ENCODE measurements at regions not wholly inside any gene's neighbourhood (a gene's known extent, or its start where the extent isn't known, plus 50 kb on each side); places are given as distances from the start of the nearest gene placed in this dataset.
A peak's percentile ranks its signal among the peaks of the same experiment; 100 is the strongest.

DNA sequence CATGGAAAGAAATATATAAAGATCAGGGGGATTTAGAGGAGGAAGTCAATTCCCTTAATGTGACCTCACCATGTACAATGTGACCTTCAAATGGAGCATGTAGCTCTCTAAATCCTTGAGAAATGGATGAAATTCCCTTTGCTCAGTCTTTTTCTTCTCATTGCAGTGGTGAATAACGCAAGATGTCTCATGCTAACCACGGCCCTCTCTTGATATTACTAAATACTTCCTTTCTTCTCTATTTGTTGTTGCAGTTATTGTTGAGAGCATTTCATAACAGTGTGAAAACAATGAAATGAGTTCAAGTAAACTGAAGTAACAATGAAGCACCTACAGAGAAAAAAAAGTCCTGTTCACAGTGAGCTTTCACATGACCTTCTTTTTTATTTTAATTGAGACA lies 55.6 kb downstream of the ZNF281 start:
- DNase-seq, result no peak

DNA sequence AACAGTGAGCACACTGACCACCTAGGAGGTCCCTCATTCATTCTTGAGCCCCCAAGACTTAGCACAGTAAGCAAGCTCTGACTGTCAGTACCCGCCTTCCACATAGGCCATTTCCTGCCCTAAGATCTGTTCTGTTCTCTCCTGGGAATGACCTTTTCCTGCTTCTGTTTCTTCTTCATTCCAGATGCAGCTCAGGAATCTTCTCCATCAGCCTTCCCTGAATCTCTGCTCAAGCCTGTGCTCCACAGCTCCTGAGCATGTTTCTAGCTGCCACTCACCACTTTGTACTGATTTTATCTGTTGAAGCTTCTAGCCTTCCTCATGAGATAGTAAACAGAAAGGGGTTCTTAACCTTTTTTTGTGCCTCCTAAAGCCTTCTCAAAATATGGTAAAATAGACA lies 56.6 kb downstream of the ZNF281 start:
- DNase-seq, result no peak

DNA sequence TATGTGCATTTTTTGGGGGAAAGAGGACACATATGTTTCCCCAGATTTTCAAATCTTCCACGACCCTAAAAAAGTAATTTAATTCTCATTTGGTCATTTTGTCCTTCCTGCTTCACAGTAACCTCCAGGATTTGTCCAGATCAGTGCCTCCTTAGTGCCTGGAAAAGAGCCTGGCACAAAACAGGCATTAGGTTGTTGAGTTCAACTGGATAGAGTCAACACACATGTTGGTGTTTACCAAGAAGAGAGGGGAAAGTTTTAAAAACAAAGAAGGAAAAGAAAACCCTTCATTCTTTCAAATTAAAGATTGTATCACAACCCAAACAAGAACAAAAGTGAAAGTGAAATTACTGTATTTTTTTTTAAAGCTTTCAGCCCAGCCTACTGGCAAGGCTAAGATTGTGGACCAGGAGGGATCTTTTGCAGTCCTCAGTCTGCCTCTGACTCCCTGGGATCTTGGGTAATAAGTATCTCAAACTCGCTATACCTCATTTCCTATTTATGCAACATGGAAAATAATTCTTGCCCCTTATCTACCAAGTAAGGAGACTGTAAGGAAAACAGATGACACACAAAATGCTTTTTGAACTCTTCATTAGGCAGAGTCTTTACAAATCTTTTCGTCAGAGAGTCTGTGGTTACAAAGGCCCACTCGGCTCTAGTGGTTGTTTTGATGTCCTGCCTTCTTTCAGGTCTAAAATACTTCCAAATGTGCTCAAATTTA lies 57.8 kb downstream of the ZNF281 start:
- peak; percentile 12 for DNase-seq

DNA sequence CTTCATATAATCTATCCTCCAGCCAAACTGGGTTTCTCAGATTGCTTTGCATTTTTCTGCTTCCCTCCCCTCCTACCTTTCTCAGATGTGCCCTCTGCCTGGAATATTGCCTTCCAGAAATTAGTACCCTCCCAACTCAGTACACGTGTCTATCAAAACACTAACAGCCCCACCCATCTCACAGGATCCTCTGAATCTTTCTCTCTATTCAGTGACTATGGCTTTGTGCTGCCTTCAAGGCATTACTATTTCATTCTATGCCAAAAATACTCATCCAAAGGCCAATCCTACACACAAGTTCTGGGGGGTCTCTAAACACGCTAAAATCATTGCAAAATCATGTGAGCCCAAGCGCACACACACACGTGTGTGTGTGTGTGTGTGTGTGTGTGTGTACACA lies 58.4 kb downstream of the ZNF281 start:
- no peak for DNase-seq

DNA sequence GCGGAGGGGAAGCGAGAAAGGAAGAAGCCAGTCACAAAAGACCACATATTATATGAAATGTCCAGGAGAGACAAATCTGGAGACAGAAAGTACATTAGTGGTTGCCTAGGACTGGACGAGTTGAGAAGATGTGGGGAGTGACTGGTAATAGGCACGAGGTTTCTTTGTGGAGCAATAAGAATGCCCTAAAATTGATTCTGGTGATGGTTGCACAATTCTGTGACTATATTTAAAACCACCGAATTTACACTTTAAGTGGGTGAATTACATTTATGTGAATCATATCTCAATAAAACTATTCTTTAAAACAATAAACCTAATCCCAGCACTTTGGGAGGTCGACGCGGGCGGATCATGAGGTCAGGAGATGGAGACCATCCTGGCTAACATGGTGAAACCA lies 63.1 kb downstream of the ZNF281 start:
- no peak for DNase-seq

DNA sequence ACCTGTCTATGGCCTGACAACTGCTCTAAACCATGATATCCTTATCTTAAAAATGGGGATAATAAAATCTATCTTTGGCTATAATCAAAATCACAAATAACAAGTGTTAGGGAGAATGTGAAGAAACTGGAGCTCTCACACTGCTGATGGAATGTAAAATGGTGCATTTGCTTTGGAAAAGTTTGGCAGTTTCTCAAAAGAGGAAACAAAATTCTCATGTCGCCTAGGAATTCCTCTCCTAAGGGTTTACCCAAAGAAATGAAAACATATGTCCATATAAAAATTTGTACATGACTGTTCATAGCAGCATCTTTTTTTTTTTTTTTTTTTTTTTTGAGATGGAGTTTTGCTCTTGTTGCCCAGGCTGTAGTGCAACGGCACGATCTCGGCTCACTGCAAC lies 64.3 kb downstream of the ZNF281 start:
- no peak for DNase-seq

DNA sequence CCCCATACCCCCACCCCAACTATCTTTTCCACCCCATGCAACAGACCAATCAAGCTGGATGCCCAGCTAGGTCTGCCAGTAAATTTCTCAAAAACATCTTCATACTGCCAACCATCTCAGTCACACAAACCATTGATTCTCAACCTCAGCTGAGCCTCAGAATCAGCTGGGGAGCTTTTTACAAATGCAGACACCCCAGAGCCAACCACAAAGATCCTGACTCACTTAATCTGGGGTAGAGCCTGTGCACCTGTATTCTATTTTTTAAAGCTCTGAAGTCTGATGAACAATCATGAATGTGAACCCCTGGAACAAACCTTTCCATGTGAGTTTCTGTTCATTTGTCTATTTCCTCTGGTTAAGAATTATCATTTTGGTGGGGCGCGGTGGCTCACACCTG lies 66.0 kb downstream of the ZNF281 start:
- no peak for DNase-seq

DNA sequence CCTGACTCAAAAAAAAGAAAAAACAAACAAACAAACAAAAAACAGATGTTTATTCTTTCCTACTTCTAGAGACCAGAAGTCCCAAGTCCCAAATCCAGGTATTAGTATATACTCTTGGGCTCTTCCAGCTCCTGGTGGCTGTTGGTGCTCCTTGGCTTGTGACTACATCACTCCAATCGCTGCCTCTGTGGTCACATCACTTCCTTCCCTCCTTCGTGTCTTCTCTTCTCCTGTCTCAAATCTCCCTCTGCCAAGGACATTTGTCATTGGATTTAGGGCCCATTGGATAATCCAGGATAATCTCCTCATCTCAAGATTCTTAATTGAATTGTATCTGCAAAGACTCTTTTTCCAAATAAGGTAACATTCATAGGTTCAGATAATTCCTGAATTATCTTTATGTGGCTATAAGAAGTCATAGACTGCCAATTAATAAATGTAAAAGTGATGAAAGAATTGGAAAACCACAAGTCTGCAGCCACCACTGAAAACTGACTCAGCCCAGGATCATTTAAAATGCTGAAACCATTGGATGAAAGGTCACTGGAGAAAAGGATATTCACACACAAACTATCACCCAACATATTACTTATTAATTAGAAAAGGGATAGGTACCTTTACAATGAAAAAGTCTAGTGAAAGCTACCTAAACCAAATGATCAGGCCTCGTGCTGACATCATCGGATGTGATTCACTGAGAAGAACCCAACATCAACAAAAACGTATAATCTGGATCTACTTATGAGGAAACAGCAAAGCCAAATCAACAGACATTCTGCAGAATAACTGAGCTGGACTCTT lies 67.1 kb downstream of the ZNF281 start:
- no peak for DNase-seq

DNA sequence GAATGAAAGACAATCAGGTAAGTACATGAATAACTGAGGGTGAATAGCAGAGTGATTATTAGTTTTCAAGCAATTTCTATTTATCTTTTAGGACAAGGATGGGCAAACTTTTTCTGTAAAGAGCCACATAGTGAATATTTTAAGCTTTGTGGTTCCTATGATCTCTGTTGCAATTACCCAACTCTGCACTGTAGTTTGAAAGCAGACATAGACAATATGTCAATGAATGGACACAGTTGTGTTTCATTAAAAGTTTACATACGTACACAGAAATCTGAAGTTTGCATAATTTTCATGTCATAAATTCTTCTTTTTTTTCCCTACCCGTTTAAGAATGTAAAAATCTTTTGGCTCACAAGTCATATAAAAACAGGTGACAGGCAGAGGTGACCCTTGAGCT lies 71.4 kb downstream of the ZNF281 start:
- no peak for DNase-seq

DNA sequence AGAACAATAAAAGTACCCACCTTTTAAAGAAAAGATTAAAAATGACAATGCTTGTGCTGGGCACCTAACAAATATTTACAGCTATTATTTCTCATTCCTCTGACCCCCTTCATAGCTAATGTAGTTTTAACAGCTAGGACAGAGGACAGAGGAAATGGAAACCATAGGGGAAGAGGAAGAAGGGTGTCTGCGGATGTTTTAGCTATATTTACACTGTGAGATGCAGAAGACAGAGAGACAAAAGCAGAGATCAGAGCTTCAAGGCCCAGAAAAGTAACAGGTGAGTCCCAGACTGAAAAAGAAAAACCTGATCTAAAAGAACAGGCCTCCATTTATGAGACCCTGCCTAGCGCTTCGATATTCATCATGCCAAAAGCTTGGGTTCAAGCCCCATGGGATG lies 72.0 kb downstream of the ZNF281 start:
- no peak for DNase-seq

DNA sequence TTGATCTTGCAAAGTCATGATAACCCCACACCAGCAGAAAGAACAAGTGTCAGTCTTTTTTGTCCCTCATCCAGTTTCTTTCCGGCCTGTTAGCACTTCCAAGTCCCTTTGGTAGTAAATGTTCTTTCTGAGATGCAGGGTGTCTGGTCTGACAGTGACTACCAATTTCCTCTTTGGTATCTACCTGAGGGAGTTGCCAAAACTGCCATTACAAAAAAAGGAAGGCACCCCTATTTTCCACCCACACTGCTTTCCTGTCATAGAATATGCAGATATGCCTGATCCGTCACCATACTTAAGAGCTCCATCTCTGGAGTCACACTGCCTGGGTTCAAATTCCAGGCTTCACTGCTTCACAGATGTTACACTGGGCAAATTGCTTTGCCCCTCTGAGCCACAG lies 72.4 kb downstream of the ZNF281 start:
- DNase-seq, result no peak

DNA sequence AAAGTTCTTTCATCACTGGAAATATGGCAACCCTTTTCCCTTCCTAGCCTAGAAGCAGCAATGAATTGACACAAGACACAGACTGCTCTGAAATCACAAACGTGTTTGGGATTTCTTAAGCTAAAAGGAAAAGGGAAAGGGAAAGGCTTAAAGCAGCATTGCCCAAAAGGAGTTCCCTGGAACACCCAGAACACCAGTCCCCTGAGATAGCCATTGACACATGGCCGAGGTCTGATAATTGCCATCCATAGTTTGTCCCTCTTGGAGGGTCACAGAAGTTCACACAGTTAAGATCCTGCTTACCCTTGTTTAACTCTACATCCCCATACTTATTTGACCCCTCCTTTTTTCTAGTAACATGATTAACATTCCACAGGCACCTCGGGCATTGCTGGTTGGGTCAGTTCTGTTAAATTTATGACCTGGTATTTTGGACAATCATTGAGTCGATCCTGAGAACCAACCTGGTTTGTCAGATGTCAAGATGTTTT lies 72.9 kb downstream of the ZNF281 start:
- DNase-seq, result no peak

DNA sequence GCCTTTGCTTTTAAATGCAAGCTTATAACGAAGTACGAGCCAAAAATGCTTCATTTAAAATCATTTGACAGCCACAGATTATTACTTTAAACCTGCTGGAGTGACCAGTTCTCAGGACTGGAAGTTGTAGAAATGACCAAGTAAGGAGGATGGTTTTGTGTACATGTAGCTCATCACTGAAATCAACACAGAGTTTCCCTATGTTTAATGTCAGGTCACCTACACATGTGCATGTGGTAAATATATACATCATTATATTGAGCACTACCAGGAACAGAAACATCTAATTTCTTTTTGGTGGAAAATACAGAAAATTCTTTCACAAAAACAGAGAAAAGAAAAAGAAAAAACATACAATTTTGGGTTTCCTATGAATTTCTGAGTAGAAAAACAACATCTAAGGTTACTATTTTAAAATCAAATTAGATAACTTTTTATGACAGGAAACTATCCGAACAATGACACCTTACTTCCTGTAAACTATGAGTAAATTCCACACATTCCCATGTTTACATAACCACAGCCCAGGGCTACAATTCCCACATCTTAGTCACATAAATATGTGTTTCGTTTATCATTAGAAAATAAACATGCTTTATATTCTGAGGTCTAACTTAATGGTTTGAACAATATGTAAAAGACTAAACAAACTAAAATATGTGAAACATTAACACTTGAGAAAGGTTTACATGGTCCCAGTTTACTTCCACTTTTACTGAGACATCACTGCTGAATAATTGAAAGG lies 73.6 kb downstream of the ZNF281 start:
- no peak for DNase-seq

DNA sequence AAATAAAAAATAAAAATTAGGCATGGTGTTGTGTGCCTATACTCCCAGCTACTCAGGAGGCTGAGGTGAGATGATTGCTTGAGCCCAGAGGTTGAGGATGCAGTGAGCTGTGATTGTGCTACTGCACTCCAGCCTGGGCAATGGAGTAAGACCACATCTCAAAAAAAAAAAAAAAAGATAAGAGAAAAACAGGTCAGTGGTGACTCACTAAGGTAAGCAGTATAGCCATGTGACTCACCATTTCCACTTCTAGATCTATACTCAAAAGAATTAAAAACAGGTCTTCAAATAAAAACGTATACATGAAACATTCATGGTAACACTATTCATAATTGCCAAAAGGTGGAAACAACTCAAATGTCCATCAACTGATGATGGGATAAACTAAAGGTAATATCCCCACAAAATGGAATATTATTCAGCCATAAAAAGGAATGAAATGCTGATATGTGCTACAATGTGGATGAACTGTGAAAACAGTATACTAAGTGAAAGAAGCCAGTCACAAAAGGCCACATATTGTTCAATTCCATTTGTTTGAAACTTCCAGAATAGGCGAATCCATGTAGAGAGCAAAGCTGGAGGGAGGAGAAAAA lies 75.1 kb downstream of the ZNF281 start:
- DNase-seq, result no peak

DNA sequence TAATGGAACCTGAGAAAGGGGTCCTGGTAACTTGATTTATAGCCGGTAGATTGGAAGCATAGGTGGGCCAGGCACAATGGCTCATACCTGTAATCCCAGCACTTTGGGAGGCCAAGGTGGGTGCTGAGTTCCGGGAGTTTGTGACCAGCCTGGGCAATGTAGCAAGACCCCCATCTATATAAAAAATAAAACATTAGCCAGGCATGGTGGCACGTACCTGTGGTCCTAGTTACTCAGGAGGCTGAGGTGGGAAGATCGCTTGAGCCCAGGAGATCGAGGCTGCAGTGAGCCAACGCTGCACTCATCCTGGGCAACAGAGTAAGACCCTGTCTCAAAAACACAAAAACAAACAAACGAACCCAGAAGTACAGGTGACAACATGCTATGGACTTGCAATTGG lies 76.5 kb downstream of the ZNF281 start:
- no peak for DNase-seq

DNA sequence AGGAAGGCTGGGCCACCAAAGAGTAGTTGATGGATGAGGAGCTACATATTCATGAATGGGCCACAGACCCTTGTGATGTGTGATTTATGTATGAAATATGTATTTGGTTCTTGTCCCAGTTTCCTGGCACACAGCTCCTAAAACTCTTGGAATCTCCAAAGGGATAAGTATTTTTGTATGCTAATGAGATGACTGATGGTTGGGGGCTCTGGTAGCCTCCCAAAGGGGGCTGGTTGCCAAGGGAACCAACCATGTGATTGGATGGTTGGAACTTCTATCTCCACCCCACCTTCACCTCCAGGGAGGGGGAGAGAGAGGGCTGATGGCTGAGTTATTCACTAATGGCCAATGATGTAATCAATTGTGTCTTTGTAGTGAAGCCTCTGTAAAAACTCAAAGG lies 77.1 kb downstream of the ZNF281 start:
- DNase-seq, result no peak

DNA sequence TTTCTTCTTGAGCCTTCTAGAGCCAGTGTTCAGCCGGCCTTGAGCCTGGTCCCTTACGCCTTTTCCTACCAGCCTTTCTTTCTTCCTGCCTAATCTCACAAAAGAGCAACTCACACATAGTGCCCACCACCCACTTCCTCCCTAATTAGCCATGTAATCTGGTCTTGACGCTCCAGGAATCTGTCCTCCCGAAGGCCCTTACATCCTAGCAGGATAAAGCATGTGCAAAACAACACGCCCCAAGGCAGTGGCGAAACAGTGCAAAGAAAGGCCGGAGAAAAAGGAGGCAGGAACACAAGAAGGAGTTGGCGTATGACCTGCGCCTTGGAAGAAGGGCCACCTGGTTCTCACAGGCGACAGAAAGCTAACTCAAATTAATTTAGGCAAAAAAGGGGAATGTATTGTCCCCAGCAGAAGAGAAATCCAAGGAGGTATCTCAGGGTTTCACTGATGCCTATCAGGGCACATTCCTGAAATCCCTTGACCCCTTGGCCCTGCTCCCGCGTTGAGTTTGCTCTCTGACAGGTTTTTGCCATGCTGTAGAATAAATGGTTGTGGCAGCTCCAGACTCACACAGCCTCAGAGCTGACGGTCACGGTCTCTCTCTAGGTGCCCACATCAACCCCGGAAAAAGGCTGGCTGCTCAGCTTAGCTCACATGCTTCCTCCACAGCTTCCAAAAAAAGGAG lies 79.0 kb downstream of the ZNF281 start:
- DNase-seq, result no peak

DNA sequence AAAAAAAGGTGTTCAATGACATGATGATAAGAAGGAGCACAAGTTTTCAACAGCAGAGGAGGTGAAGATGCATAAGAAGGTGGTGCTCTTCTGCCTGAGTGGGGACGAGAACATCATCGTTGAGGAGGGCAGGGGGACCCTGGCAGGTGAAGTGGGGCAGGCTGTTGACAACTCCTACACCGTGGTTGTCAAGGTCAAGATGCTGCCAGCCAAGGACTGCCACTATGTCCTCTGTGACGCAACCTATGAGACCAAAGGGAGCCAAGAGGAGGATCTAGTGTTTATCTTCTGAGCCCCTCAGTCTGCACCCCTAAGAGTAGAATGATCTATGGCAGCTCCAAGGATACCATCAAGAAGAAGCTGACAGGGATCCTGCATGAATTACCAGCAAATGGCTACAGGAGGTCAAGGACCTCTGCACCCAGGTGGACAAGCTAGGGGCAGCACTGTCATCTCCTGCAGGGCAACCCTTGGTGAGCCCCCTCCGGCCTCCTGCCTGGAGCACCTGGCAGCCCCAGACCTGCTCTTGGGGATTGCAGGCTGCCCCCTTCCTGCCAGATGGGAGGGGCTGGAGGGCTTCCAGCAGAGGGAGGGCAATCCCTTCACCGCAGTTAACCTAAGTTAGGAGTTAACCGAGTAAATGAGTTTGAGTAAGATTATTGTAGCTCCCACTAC lies 80.5 kb downstream of the ZNF281 start:
- DNase-seq, result no peak

DNA sequence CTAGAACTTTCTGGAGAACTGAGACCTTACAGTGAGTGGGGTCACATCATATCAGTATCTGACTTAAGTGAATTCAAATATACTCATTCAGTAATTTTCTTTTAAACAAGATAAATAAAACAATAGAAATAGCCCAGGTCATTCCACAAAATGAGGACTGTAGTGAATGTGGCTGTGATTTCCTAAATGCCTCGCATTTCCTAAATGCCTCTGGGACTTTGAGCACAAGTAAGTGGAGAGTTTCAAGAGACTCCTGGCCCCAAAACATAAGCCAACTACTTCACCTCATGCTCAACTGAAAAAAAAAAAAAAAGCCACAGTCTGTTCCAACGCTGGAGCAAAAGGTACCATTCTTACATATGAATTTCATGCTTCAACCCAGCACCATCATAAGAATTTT lies 81.5 kb downstream of the ZNF281 start:
- DNase-seq, result no peak

DNA sequence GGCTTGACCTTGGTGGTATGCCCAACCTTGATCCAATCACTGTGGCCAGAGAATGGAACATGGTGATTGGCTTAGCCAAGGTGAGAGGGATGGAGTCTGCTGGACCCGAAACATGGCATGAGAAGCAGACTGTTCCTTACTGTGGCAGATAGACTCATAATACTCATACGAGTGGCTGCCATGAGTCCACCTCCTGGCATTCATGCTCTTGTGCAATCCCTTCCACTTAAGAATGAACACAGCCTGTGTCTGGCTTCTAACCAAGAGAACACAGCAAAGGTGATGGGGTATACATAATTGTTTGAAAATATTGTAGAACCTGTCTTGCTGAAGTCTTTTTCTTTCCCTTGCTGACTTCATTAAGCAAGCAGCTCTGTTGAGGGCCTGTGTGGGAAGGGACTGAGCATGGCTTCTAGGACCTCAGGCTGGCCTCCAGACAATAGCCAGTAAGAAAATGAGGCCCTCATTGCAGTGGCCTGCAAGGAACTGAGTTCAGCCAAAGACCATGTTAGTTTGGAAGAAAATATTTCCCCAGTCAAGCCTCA lies 85.9 kb downstream of the ZNF281 start:
- DNase-seq, result no peak

DNA sequence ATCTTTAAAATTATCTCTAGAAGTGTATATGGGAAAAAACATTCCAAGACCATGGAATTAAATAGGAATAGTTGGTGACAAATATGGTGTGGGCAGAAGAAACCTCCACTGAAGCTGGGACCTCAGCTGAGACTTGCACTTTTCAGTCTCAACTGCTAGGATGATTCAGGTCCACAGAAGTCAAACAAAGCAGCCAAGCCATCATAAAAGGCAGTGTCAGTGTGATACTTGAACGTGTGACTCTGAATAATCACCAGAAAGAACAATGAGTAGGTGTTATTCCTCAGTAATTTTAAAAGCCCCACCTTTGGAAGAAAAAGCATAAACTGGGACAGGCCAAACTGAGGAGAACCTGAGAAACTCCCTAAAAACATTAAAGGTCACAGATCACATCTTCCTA lies 90.7 kb downstream of the ZNF281 start:
- DNase-seq, result no peak

DNA sequence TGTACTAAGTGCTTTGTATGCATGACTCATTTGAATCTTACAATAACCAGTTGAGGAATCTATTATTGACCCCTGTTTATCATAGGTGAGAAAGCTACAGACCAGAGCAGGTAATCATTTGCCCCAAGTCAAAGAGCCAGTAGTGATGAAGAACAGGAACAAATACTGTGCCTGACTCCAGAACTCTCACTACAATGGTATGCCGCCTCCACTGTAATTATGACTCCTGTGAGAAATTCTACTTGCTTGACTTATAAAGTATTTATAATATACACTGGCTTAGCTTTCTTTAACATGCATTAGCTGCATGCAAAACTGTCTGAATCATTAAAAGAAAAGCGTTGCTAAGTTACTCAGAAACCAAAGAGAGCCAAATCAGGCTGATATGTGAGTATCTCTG lies 92.6 kb downstream of the ZNF281 start:
- no peak for DNase-seq
